Liver (tissue), 8 donors: ENCODE measurements at regions not wholly inside any gene's neighbourhood (a gene's known extent, or its start where the extent isn't known, plus 50 kb on each side); places are given as distances from the start of the nearest gene placed in this dataset.

ENCODE experiments used
- DNase-seq: peaks from one replicate; pipeline ENCODE4 v3.0.0-alpha.2; 2017; ENCODE audit warnings: low spot score
- H3K27ac ChIP-seq, 2 donors: one replicate each; pipeline ENCODE4 v1.7.0; 2013; ENCODE audit warnings: inconsistent platforms in 2 of 2, low read length in 2 of 2, control low read depth in 1 of 2, low read depth in 1 of 2, mild to moderate bottlenecking in 1 of 2
- H3K27me3 ChIP-seq, 4 donors: one replicate each; pipeline versions ENCODE4 v1.6.1 to v1.7.0; 2013; ENCODE audit warnings: low read length in 3 of 4, inconsistent platforms in 1 of 4, mild to moderate bottlenecking in 1 of 4, moderate library complexity in 1 of 4; ENCODE audit not compliant: control insufficient read depth in 4 of 4, insufficient read depth in 4 of 4
- H3K36me3 ChIP-seq, 4 donors: one replicate each; pipeline versions ENCODE4 v1.6.1 to v1.7.0; 2013; ENCODE audit warnings: low read length in 3 of 4, mild to moderate bottlenecking in 3 of 4, low read depth in 1 of 4, moderate library complexity in 1 of 4; ENCODE audit not compliant: control insufficient read depth in 4 of 4, insufficient read depth in 3 of 4
- H3K4me1 ChIP-seq, 4 donors: one replicate each; pipeline versions ENCODE4 v1.6.1 to v1.7.0; 2013; ENCODE audit warnings: low read length in 3 of 4, mild to moderate bottlenecking in 3 of 4, moderate library complexity in 1 of 4; ENCODE audit not compliant: control insufficient read depth in 4 of 4, insufficient read depth in 4 of 4
- H3K4me3 ChIP-seq, 3 donors: one replicate each; pipeline versions ENCODE4 v1.6.1 to v1.7.0; 2013; ENCODE audit warnings: low read length in 3 of 3, control low read depth in 1 of 3, low read depth in 1 of 3, mild to moderate bottlenecking in 1 of 3
- H3K9ac ChIP-seq, 2 donors: one replicate each; pipeline ENCODE4 v1.7.0; 2013; ENCODE audit warnings: low read length in 2 of 2, mild to moderate bottlenecking in 2 of 2, moderate library complexity in 2 of 2, control low read depth in 1 of 2, low read depth in 1 of 2
- H3K9me3 ChIP-seq, 4 donors: one replicate each; pipeline versions ENCODE4 v1.6.1 to v1.7.0; 2013; ENCODE audit warnings: low read length in 3 of 4; ENCODE audit not compliant: control insufficient read depth in 4 of 4
- EGR1 ChIP-seq, 2 donors: IDR thresholded peaks; 2 replicates each; pipeline ENCODE4 v1.6.1; 2016 to 2018; ENCODE audit warnings: antibody characterized with exemption in 2 of 2, low read depth in 2 of 2
- FOXA1 ChIP-seq: IDR thresholded peaks from 2 replicates; pipeline ENCODE4 v1.6.1; 2016; ENCODE audit warnings: antibody characterized with exemption
- FOXA2 ChIP-seq: IDR thresholded peaks from 2 replicates; pipeline ENCODE4 v1.6.1; 2016; ENCODE audit warnings: antibody characterized with exemption
- GABPA ChIP-seq, 2 donors: IDR thresholded peaks in 1 of 2; conservative IDR thresholded peaks in 1 of 2; 2 replicates each; pipeline ENCODE4 v1.6.1; 2016; ENCODE audit warnings: antibody characterized with exemption in 2 of 2, mild to moderate bottlenecking in 1 of 2, moderate library complexity in 1 of 2
- HNF4A ChIP-seq, 2 donors: conservative IDR thresholded peaks; 2 replicates each; pipeline ENCODE4 v1.6.1; 2016; ENCODE audit warnings: antibody characterized with exemption in 2 of 2, mild to moderate bottlenecking in 2 of 2
- HNF4G ChIP-seq: IDR thresholded peaks from 2 replicates; pipeline ENCODE4 v1.6.1; 2016; ENCODE audit warnings: antibody characterized with exemption
- NR2F2 ChIP-seq: IDR thresholded peaks from 2 replicates; pipeline ENCODE4 v1.6.1; 2016; ENCODE audit warnings: antibody characterized with exemption
- RAD21 ChIP-seq, 2 donors: IDR thresholded peaks; 2 replicates each; pipeline ENCODE4 v1.6.1; 2016; ENCODE audit warnings: antibody characterized with exemption in 2 of 2, mild to moderate bottlenecking in 2 of 2
- RXRA ChIP-seq, 2 donors: IDR thresholded peaks; 2 replicates each; pipeline ENCODE4 v1.6.1; 2017 to 2018; ENCODE audit warnings: antibody characterized with exemption in 2 of 2, mild to moderate bottlenecking in 1 of 2
- SP1 ChIP-seq: IDR thresholded peaks from 2 replicates; pipeline ENCODE4 v1.6.1; 2018; ENCODE audit warnings: antibody characterized with exemption, mild to moderate bottlenecking
- TAF1 ChIP-seq: conservative IDR thresholded peaks from 2 replicates; pipeline ENCODE4 v1.6.1; 2016; ENCODE audit warnings: antibody characterized with exemption, mild to moderate bottlenecking
- YY1 ChIP-seq: IDR thresholded peaks from 2 replicates; pipeline ENCODE4 v1.6.1; 2016; ENCODE audit warnings: antibody characterized with exemption, mild to moderate bottlenecking
- WGBS: extraction: QIAGEN DNeasy Blood & Tissue Kit; methylation state at CpG from one replicate; pipeline ENCODE4 v1.1.7; 2013; 5-methylcytosine and 5-hydroxymethylcytosine counted together
- TF ChIP-seq, protein P1 (sequence below): IDR thresholded peaks from 2 replicates; pipeline ENCODE4 v1.6.1; 2016; ENCODE audit warnings: antibody characterized with exemption
- TF ChIP-seq, protein P2 (sequence below): fragments of 150-350 bp; IDR thresholded peaks from 2 replicates; pipeline ENCODE4 v1.5.1; 2017; ENCODE audit warnings: improper control_type of control experiment, low read depth, low read length; ENCODE audit not compliant: missing input control
- TF ChIP-seq, protein P3 (sequence below): IDR thresholded peaks from 2 replicates; pipeline ENCODE4 v1.6.1; 2016; ENCODE audit warnings: antibody characterized with exemption, mild to moderate bottlenecking
- TF ChIP-seq, protein P4 (sequence below): IDR thresholded peaks from 2 replicates; pipeline ENCODE4 v1.6.1; 2016; ENCODE audit warnings: antibody characterized with exemption
- TF ChIP-seq, protein P5 (sequence below): IDR thresholded peaks from 2 replicates; pipeline ENCODE4 v1.6.1; 2016; ENCODE audit warnings: antibody characterized with exemption
- donor health status: healthy.
- donor health status: healthy.
- donor health status: healthy.
- donor health status: healthy.
- donor health status: healthy.

DNA sequence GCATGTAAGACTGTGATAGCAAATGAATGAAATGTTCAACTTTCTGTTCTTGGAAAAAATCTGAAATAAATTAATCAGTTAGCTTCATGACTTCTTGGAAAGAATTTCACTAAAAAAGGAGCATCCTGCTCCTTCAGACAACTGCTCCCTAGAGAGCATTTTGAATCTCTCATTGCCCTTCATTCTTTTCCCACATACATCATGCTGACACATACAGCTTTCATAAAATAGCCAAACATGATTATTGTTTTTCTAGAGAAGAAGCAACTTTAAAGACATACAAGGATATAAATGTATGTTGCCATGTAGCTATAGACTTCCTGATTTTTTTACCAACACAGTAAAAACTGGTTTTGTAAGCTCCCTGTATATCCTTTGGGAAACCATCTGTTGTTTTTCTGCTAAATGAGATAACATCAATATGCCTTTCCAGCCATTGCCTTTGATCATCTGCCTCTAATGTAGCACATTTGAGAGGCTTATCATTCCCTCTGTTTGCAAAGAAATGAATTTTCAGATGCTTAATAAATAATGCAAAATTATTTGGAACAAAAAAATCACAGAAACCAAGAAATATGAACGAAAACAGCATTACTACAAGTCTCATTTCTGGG lies 248.2 kb upstream of the GPR149 start:
- H3K4me1 ChIP-seq = no peaks in the 10 kb centered on the region
- no peaks in the 10 kb centered on the region for H3K36me3 ChIP-seq
- no peak overlapping the region for H3K9ac ChIP-seq
- no peaks in the 10 kb centered on the region for H3K9me3 ChIP-seq
- no peak overlapping the region for H3K4me3 ChIP-seq
- DNase-seq = no peak
- no peaks in the 10 kb centered on the region for H3K27me3 ChIP-seq
- H3K27ac ChIP-seq = no peak overlapping the region
- 63% methylated on average over 1 of the region's 1 CpG for WGBS
- no peak for TF ChIP-seq RAD21 (IDR thresholded peaks at IDR 0.05)
- TF ChIP-seq TAF1 = no peak
- TF ChIP-seq, protein P1, sequence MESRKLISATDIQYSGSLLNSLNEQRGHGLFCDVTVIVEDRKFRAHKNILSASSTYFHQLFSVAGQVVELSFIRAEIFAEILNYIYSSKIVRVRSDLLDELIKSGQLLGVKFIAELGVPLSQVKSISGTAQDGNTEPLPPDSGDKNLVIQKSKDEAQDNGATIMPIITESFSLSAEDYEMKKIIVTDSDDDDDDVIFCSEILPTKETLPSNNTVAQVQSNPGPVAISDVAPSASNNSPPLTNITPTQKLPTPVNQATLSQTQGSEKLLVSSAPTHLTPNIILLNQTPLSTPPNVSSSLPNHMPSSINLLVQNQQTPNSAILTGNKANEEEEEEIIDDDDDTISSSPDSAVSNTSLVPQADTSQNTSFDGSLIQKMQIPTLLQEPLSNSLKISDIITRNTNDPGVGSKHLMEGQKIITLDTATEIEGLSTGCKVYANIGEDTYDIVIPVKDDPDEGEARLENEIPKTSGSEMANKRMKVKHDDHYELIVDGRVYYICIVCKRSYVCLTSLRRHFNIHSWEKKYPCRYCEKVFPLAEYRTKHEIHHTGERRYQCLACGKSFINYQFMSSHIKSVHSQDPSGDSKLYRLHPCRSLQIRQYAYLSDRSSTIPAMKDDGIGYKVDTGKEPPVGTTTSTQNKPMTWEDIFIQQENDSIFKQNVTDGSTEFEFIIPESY = no peak
- TF ChIP-seq HNF4G = no peak
- no peak for TF ChIP-seq YY1
- no peak for TF ChIP-seq FOXA2
- no peak for TF ChIP-seq EGR1 (IDR thresholded peaks at IDR 0.05; ENCODE audit: low read depth in 2 of 2)
- TF ChIP-seq GABPA (IDR thresholded peaks at IDR 0.05 in 1 of 2, conservative IDR thresholded peaks at IDR 0.05 in 1 of 2) = no peak
- TF ChIP-seq, protein P2, sequence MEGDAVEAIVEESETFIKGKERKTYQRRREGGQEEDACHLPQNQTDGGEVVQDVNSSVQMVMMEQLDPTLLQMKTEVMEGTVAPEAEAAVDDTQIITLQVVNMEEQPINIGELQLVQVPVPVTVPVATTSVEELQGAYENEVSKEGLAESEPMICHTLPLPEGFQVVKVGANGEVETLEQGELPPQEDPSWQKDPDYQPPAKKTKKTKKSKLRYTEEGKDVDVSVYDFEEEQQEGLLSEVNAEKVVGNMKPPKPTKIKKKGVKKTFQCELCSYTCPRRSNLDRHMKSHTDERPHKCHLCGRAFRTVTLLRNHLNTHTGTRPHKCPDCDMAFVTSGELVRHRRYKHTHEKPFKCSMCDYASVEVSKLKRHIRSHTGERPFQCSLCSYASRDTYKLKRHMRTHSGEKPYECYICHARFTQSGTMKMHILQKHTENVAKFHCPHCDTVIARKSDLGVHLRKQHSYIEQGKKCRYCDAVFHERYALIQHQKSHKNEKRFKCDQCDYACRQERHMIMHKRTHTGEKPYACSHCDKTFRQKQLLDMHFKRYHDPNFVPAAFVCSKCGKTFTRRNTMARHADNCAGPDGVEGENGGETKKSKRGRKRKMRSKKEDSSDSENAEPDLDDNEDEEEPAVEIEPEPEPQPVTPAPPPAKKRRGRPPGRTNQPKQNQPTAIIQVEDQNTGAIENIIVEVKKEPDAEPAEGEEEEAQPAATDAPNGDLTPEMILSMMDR = no peak

DNA sequence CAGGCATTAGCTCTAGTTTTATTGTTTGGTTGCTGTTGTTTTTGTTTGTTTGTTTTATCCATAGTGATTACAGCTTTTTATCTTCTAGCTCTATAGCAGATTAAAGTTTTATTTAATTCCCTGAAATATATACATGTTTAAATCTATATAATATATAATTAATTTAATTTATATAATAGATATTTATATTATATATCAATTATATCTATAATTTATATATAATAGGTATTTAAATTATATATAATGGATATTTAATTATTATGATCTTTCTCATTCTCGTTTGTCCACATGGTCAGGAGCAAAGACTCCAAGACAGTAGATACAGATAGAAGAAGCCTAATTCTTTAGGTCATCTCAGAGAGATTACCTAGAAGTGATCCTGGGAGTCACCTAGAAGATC lies 238.8 kb upstream of the GPR149 start:
- Histone ChIP-seq H3K27me3 (no peaks in the 10 kb centered on the region), H3K4me3 (no peak overlapping the region), H3K4me1 (no peaks in the 10 kb centered on the region), H3K36me3 (no peaks in the 10 kb centered on the region), H3K9ac (no peak overlapping the region), H3K9me3 (no peaks in the 10 kb centered on the region), H3K27ac (no peak overlapping the region)
- no peak for TF ChIP-seq RAD21 (IDR thresholded peaks at IDR 0.05)
- no peak for TF ChIP-seq GABPA (IDR thresholded peaks at IDR 0.05 in 1 of 2, conservative IDR thresholded peaks at IDR 0.05 in 1 of 2)
- TF ChIP-seq, protein P1 = no peak
- TF ChIP-seq, protein P3, sequence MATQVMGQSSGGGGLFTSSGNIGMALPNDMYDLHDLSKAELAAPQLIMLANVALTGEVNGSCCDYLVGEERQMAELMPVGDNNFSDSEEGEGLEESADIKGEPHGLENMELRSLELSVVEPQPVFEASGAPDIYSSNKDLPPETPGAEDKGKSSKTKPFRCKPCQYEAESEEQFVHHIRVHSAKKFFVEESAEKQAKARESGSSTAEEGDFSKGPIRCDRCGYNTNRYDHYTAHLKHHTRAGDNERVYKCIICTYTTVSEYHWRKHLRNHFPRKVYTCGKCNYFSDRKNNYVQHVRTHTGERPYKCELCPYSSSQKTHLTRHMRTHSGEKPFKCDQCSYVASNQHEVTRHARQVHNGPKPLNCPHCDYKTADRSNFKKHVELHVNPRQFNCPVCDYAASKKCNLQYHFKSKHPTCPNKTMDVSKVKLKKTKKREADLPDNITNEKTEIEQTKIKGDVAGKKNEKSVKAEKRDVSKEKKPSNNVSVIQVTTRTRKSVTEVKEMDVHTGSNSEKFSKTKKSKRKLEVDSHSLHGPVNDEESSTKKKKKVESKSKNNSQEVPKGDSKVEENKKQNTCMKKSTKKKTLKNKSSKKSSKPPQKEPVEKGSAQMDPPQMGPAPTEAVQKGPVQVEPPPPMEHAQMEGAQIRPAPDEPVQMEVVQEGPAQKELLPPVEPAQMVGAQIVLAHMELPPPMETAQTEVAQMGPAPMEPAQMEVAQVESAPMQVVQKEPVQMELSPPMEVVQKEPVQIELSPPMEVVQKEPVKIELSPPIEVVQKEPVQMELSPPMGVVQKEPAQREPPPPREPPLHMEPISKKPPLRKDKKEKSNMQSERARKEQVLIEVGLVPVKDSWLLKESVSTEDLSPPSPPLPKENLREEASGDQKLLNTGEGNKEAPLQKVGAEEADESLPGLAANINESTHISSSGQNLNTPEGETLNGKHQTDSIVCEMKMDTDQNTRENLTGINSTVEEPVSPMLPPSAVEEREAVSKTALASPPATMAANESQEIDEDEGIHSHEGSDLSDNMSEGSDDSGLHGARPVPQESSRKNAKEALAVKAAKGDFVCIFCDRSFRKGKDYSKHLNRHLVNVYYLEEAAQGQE = no peak
- TF ChIP-seq NR2F2 = no peak
- TF ChIP-seq, protein P4, sequence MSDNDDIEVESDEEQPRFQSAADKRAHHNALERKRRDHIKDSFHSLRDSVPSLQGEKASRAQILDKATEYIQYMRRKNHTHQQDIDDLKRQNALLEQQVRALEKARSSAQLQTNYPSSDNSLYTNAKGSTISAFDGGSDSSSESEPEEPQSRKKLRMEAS = no peak
- no peak for TF ChIP-seq FOXA2
- TF ChIP-seq EGR1 (IDR thresholded peaks at IDR 0.05; ENCODE audit: low read depth in 2 of 2) = no peak
- TF ChIP-seq, protein P2 = no peak
- no peak for TF ChIP-seq FOXA1
- TF ChIP-seq HNF4G = no peak
- no peak for TF ChIP-seq YY1
- no peak for TF ChIP-seq RXRA (IDR thresholded peaks at IDR 0.05)
- TF ChIP-seq HNF4A (conservative IDR thresholded peaks at IDR 0.05) = no peak
- TF ChIP-seq, protein P5, sequence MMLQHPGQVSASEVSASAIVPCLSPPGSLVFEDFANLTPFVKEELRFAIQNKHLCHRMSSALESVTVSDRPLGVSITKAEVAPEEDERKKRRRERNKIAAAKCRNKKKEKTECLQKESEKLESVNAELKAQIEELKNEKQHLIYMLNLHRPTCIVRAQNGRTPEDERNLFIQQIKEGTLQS = no peak
- no peak for TF ChIP-seq SP1
- no peak for DNase-seq
- 66% methylated on average over 1 of the region's 1 CpG for WGBS
